Thoracic aorta (tissue), 2 donors: ENCODE measurements at regions not wholly inside any gene's neighbourhood (a gene's known extent, or its start where the extent isn't known, plus 50 kb on each side); places are given as distances from the start of the nearest gene placed in this dataset.

ENCODE experiments used
- ATAC-seq: fragments of 150-250 bp; one replicate; pipeline ENCODE4 v1.8.0; 2017; ENCODE audit warnings: low read depth; ENCODE audit not compliant: insufficient number of reproducible peaks, low FRiP score
- DNase-seq: peaks from one replicate; pipeline ENCODE4 v3.0.0-alpha.2; 2020; ENCODE audit warnings: low spot score
- H3K27ac ChIP-seq, 2 donors: fragments of 200-600 bp; sonication (generic); 1 replicate in 1 of 2; 2 replicates in 1 of 2; pipeline ENCODE4 v1.5.1; 2016; ENCODE audit warnings: mild to moderate bottlenecking in 2 of 2, moderate library complexity in 2 of 2
- H3K27me3 ChIP-seq: fragments of 200-600 bp; sonication (generic); replicated peaks from 2 replicates; pipeline ENCODE4 v1.6.0; 2016; ENCODE audit warnings: mild to moderate bottlenecking; ENCODE audit not compliant: insufficient read depth
- H3K36me3 ChIP-seq: fragments of 200-600 bp; sonication (generic); one replicate; pipeline ENCODE4 v1.5.1; 2016
- H3K4me1 ChIP-seq, 2 donors: fragments of 200-600 bp; sonication (generic); 1 replicate in 1 of 2; 2 replicates in 1 of 2; pipeline versions ENCODE4 v1.5.1 to v1.6.0; 2016; ENCODE audit warnings: low read depth in 2 of 2, mild to moderate bottlenecking in 1 of 2; ENCODE audit not compliant: control insufficient read depth in 1 of 2
- H3K4me3 ChIP-seq: fragments of 200-600 bp; sonication (generic); 2 replicates; pipeline ENCODE4 v1.5.1; 2016; ENCODE audit warnings: mild to moderate bottlenecking
- H3K9me3 ChIP-seq: fragments of 200-600 bp; sonication (generic); 2 replicates; pipeline ENCODE4 v1.5.1; 2016
- TF ChIP-seq, protein P1 (sequence below): fragments of 200-600 bp; sonication (generic); IDR thresholded peaks from one replicate; pipeline ENCODE4 v1.5.1; 2019; ENCODE audit warnings: antibody characterized with exemption

DNA sequence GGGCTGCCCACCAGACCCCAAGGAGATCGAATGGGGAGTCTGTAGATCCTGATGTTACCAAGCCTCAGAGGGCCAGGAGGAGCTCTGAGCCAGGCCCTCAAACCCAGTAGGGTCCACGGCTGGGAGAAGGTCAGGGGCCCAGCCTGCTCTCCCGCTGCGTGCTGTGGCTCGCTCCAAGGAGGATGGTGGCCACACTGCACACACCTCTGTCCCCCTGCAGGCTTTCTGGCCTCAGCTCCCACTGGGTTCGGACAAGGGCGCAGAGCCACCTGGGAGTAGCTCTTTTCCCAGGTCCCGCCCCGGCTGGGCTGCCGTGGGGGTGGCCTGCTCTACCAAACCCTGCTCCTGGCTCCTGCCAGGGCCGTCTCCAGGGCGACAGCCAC is 175.8 kb downstream of the ZNF248 start:
- Histone ChIP-seq H3K27me3 (no peaks in the 10 kb centered on the region), H3K9me3 (no peaks in the 10 kb centered on the region), H3K4me1 (no peaks in the 10 kb centered on the region), H3K4me3 (no peak overlapping the region), H3K36me3 (no peaks in the 10 kb centered on the region), H3K27ac (no peak overlapping the region)
- no peak for ATAC-seq
- TF ChIP-seq, protein P1, sequence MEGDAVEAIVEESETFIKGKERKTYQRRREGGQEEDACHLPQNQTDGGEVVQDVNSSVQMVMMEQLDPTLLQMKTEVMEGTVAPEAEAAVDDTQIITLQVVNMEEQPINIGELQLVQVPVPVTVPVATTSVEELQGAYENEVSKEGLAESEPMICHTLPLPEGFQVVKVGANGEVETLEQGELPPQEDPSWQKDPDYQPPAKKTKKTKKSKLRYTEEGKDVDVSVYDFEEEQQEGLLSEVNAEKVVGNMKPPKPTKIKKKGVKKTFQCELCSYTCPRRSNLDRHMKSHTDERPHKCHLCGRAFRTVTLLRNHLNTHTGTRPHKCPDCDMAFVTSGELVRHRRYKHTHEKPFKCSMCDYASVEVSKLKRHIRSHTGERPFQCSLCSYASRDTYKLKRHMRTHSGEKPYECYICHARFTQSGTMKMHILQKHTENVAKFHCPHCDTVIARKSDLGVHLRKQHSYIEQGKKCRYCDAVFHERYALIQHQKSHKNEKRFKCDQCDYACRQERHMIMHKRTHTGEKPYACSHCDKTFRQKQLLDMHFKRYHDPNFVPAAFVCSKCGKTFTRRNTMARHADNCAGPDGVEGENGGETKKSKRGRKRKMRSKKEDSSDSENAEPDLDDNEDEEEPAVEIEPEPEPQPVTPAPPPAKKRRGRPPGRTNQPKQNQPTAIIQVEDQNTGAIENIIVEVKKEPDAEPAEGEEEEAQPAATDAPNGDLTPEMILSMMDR = no peak
- DNase-seq = no peak

- no peak for ATAC-seq
Measured at GRCh38 chr10:37680716-37681616, 176.4 kb downstream of the ZNF248 start.

DNA sequence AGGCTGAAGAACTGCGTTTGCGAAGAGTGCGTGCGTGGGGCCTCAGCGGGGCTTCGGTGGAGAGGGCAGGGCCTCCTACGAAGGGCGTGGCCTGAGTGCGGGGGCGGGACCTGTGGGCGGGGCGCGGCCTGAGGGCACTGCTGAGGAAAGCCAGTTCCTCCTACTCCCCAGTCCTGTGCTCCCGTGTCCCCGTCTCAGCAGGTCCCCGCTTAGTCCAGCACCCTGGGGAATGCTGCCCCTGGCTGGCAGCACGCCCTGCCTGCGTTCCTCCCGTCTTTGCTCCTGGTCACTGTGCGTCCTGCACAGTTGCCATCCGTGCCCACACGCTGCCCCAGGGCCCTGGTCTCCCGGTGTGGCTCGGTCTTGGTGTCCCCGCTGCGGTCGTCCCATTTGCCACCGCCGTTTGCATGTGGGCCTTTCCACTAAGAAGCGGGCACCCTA is 177.1 kb downstream of the ZNF248 start:
- Histone ChIP-seq H3K4me1 (no peaks in the 10 kb centered on the region), H3K4me3 (no peak overlapping the region), H3K27me3 (no peaks in the 10 kb centered on the region), H3K36me3 (no peaks in the 10 kb centered on the region), H3K9me3 (no peaks in the 10 kb centered on the region), H3K27ac (no peak overlapping the region)
- ATAC-seq = no peak
- TF ChIP-seq, protein P1 = no peak
- DNase-seq = no peak

More at GRCh38 chr10:37680716-37681616, 176.4 kb downstream of the ZNF248 start:
- no peak overlapping the region for H3K27ac ChIP-seq
- no peaks in the 10 kb centered on the region for H3K27me3 ChIP-seq
- no peaks in the 10 kb centered on the region for H3K4me1 ChIP-seq
- no peak overlapping the region for H3K4me3 ChIP-seq
- no peaks in the 10 kb centered on the region for H3K9me3 ChIP-seq
- no peaks in the 10 kb centered on the region for H3K36me3 ChIP-seq
- TF ChIP-seq, protein P1 = no peak
- DNase-seq = no peak

DNA sequence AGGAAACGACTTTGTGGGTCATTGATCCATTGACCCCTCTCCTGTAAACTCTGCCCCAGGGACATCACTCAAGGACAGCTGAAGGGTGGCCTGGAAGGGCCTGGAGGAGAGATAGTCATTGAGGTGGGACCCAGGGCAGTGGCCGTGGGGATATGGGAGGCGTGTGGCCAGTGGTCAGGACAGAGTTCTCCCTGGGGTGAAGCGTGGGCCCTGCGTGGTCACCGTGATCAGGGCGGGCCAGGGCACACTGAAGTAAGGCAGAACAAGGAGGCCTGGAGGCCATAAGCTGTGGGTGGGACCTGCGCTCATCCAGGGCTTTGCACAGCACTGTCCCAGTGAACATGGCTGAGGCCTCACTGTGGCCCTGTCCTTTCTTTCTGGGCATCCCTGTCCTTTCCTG is 177.9 kb downstream of the ZNF248 start:
- Histone ChIP-seq H3K36me3 (no peaks in the 10 kb centered on the region), H3K27me3 (no peaks in the 10 kb centered on the region), H3K9me3 (no peaks in the 10 kb centered on the region), H3K27ac (no peak overlapping the region), H3K4me3 (no peak overlapping the region), H3K4me1 (no peaks in the 10 kb centered on the region)
- ATAC-seq (no peak), DNase-seq (no peak)
- TF ChIP-seq, protein P1 = no peak

GRCh38 chr10:37675449-37675848 is 182.0 kb downstream of the ZNF248 start:
- DNase-seq = no peak
- no peak for ATAC-seq

More at GRCh38 chr10:37675449-37675848, 182.0 kb downstream of the ZNF248 start:
- H3K27ac ChIP-seq = no peak overlapping the region
- no peaks in the 10 kb centered on the region for H3K4me1 ChIP-seq
- no peaks in the 10 kb centered on the region for H3K27me3 ChIP-seq
- H3K36me3 ChIP-seq = no peaks in the 10 kb centered on the region
- TF ChIP-seq, protein P1 = no peak
- H3K4me3 ChIP-seq = no peak overlapping the region
- H3K9me3 ChIP-seq = peaks cover 4% of the 10 kb centered on the region
